K562 (cell line): ENCODE measurements at regions not wholly inside any gene's neighbourhood (a gene's known extent, or its start where the extent isn't known, plus 50 kb on each side); places are given as distances from the start of the nearest gene placed in this dataset.
A peak's percentile ranks its signal among the peaks of the same experiment; 100 is the strongest.

Experiments used
- ARID1B ChIP-seq: fragments of 450-650 bp; IDR thresholded peaks from 2 replicates; pipeline ENCODE4 v1.6.1; 2016; ENCODE audit warnings: antibody characterized with exemption, mild to moderate bottlenecking, inconsistent platforms
- ETS2 ChIP-seq: IDR thresholded peaks from 2 replicates; pipeline ENCODE4 v1.6.1; 2016; ENCODE audit warnings: borderline replicate concordance, missing genetic modification characterization, mild to moderate bottlenecking, moderate library complexity, missing compliant biosample characterization; ENCODE audit not compliant: poor library complexity, severe bottlenecking
- HCFC1 ChIP-seq: IDR thresholded peaks from 2 replicates; pipeline ENCODE4 v1.6.1; 2012; ENCODE audit warnings: low read depth, low read length, improper control_type of control experiment
- HDAC6 ChIP-seq: IDR thresholded peaks from 2 replicates; pipeline ENCODE4 v1.6.1; 2012; ENCODE audit warnings: low read depth, mild to moderate bottlenecking, control low read depth, inconsistent platforms, low read length, moderate library complexity
- IRF2 ChIP-seq: sonication (generic); formaldehyde crosslinking; IDR thresholded peaks from 2 replicates; pipeline ENCODE4 v1.8.1; 2022; ENCODE audit warnings: mild to moderate bottlenecking, missing genetic modification reagents
- JUND ChIP-seq, 2 experiments: IDR thresholded peaks; 2 replicates in 1 of 2; 3 replicates in 1 of 2; pipeline ENCODE4 v1.6.1; 2011; ENCODE audit warnings: borderline replicate concordance in 2 of 2, low read depth in 2 of 2, low read length in 2 of 2, improper control_type of control experiment in 1 of 2, missing biosample characterization in 1 of 2, missing genetic modification characterization in 1 of 2, missing genetic modification reagents in 1 of 2
- LARP7 ChIP-seq: fragments of 450-650 bp; IDR thresholded peaks from 2 replicates; pipeline ENCODE4 v1.6.1; 2016
- MNT ChIP-seq, 2 experiments: fragments of 450-650 bp; conservative IDR thresholded peaks; 2 replicates each; pipeline ENCODE4 v1.6.1; 2017; ENCODE audit warnings: mild to moderate bottlenecking in 2 of 2, moderate library complexity in 2 of 2
- PCBP1 ChIP-seq: fragments of 200-400 bp; formaldehyde crosslinking; IDR thresholded peaks from 2 replicates; pipeline ENCODE4 v1.6.1; 2018; ENCODE audit warnings: mild to moderate bottlenecking, low read depth, low read length; ENCODE audit not compliant: poor library complexity, severe bottlenecking
- PRMT5 ChIP-seq: sonication (generic); formaldehyde crosslinking; IDR thresholded peaks from 2 replicates; pipeline ENCODE4 v1.5.0; 2020; ENCODE audit warnings: missing genetic modification reagents
- RAD21 ChIP-seq, 2 experiments: fragments of 250-450 bp in 1 of 2; fragments of 450-650 bp in 1 of 2; sonication (Bioruptor Pico) in 1 of 2; formaldehyde crosslinking in 1 of 2; IDR thresholded peaks in 1 of 2; conservative IDR thresholded peaks in 1 of 2; 2 replicates each; pipeline versions ENCODE4 v1.4.0 to v1.8.0; 2020 to 2022; ENCODE audit warnings: mild to moderate bottlenecking in 2 of 2, moderate library complexity in 1 of 2
- RBM17 ChIP-seq: fragments of 200-400 bp; formaldehyde crosslinking; IDR thresholded peaks from 2 replicates; pipeline ENCODE4 v1.6.1; 2017; ENCODE audit warnings: low read depth, mild to moderate bottlenecking, low read length, borderline replicate concordance
- RBM39 ChIP-seq: fragments of 200-400 bp; formaldehyde crosslinking; optimal IDR thresholded peaks from 2 replicates; pipeline ENCODE3; 2018; ENCODE audit warnings: low read depth, low read length
- SETDB1 ChIP-seq: IDR thresholded peaks from one replicate; pipeline ENCODE4 v1.6.1; 2012; ENCODE audit warnings: low read length, control low read depth, inconsistent platforms
- SMARCA4 ChIP-seq: fragments of 450-650 bp; IDR thresholded peaks from 2 replicates; pipeline ENCODE4 v1.6.1; 2016
- SRSF7 ChIP-seq: fragments of 200-400 bp; formaldehyde crosslinking; optimal IDR thresholded peaks from 2 replicates; pipeline ENCODE3; 2017; ENCODE audit warnings: mild to moderate bottlenecking, low read depth, low read length
- SUPT5H ChIP-seq: fragments of 450-650 bp; IDR thresholded peaks from 2 replicates; pipeline ENCODE4 v1.6.1; 2016
- ZNF143 ChIP-seq: sonication (generic); formaldehyde crosslinking; IDR thresholded peaks from 2 replicates; pipeline ENCODE4 v1.9.0; 2022; ENCODE audit warnings: mild to moderate bottlenecking, missing genetic modification reagents
- ZNF3 ChIP-seq: fragments of 250-450 bp; sonication (Bioruptor Pico); IDR thresholded peaks from 2 replicates; pipeline ENCODE4 v1.5.0; 2021; ENCODE audit warnings: mild to moderate bottlenecking, moderate library complexity
- ZNF584 ChIP-seq: fragments of 200-800 bp; sonication (Bioruptor generic); IDR thresholded peaks from 2 replicates; pipeline ENCODE4 v1.6.1; 2016; ENCODE audit warnings: low read depth, mild to moderate bottlenecking, missing genetic modification characterization, missing compliant biosample characterization
- TF ChIP-seq, protein P1 (sequence below), 2 experiments: fragments of 450-650 bp in 1 of 2; sonication (generic) in 1 of 2; formaldehyde crosslinking; conservative IDR thresholded peaks; 2 replicates each; pipeline versions ENCODE4 v1.4.0 to v1.8.1; 2020 to 2022; ENCODE audit warnings: mild to moderate bottlenecking in 1 of 2, missing genetic modification reagents in 1 of 2
- TF ChIP-seq, protein P2 (sequence below): fragments of 450-650 bp; IDR thresholded peaks from 2 replicates; pipeline ENCODE4 v1.6.1; 2017; ENCODE audit warnings: antibody characterized with exemption

DNA sequence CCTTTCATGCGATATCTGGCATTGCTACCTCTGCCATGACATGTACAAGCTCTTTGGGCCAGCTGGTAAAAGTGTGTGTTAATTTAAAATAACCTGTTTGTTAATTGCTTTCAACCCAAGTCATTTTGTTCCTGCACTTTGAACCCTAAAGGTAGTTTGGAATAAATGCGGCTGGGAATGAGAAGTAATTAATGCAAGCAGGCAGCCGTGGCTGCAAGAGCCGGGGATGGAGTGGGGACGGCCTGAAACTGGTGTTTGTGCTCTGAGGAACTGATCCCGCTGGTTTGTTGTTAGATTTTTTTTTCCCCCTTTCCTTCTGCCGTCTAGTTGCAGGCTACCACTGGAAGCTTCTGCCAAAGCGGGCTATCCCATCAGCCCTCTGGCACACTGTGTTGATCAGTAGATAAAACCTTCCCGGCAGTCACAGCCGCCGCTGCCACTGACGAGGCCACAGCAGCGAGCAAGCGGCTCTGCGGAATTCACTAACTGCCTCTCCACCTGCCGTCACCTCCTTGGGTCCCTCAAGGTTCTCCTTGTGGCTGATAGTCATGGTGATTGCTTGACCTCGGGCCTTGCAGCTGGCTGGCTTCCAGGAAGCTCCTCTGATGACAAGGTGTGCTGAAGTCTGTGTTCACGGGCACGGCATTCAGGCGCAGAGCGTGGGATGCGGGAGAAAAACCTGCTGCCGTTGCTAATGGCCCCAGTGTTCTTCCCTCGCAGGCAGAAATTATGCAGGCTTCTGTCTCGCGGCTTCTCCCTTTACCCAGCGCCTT, 315.9 kb downstream of the TFAP2A start (continued):
- TF ChIP-seq ETS2 (tag) (no peak), HCFC1 (no peak), ZNF584 (CRISPR knock-in tag) (no peak), RAD21 (CRISPR knock-in tag; conservative IDR thresholded peaks at IDR 0.05 in 1 of 2, IDR thresholded peaks at IDR 0.05 in 1 of 2) (no peak), JUND (IDR thresholded peaks at IDR 0.05; ENCODE audit: borderline replicate concordance, low read depth, low read length) (no peak), JUND (tag; IDR thresholded peaks at IDR 0.05; ENCODE audit: borderline replicate concordance, low read depth, low read length) (peak; percentile 15; the same call in 1 of the 3 replicates), SUPT5H (no peak), SMARCA4 (peak; percentile 36; the same call in 1 of the 2 replicates), RBM17 (no peak), SETDB1 (no peak), MNT (conservative IDR thresholded peaks at IDR 0.05) (peak in 1 of 2 experiments; percentile 29; a peak in 1 of 4 replicates), ZNF143 (CRISPR knock-in tag) (no peak), LARP7 (no peak), SRSF7 (no peak), ZNF3 (CRISPR knock-in tag) (no peak), PCBP1 (no peak), PRMT5 (CRISPR knock-in tag) (no peak), ARID1B (0 out of 2 replicates have a peak, but pooled peaks have one; percentile 23), HDAC6 (no peak), RBM39 (no peak), IRF2 (CRISPR knock-in tag) (no peak)
- TF ChIP-seq, protein P1, sequence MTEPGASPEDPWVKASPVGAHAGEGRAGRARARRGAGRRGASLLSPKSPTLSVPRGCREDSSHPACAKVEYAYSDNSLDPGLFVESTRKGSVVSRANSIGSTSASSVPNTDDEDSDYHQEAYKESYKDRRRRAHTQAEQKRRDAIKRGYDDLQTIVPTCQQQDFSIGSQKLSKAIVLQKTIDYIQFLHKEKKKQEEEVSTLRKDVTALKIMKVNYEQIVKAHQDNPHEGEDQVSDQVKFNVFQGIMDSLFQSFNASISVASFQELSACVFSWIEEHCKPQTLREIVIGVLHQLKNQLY (CRISPR knock-in tag; conservative IDR thresholded peaks at IDR 0.05) = no peak
- TF ChIP-seq, protein P2, sequence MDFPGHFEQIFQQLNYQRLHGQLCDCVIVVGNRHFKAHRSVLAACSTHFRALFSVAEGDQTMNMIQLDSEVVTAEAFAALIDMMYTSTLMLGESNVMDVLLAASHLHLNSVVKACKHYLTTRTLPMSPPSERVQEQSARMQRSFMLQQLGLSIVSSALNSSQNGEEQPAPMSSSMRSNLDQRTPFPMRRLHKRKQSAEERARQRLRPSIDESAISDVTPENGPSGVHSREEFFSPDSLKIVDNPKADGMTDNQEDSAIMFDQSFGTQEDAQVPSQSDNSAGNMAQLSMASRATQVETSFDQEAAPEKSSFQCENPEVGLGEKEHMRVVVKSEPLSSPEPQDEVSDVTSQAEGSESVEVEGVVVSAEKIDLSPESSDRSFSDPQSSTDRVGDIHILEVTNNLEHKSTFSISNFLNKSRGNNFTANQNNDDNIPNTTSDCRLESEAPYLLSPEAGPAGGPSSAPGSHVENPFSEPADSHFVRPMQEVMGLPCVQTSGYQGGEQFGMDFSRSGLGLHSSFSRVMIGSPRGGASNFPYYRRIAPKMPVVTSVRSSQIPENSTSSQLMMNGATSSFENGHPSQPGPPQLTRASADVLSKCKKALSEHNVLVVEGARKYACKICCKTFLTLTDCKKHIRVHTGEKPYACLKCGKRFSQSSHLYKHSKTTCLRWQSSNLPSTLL = no peak
